ENCODE measurements at regions not wholly inside any gene's neighbourhood (a gene's known extent, or its start where the extent isn't known, plus 50 kb on each side); places are given as distances from the start of the nearest gene placed in this dataset.

- RAD21 ChIA-PET (ENCODE audit: unreplicated experiment) = no interaction called here
Observed at GRCh38 chr7:118802726-118803125, 578.2 kb downstream of the ANKRD7 start.

More at GRCh38 chr7:118802726-118803125, 578.2 kb downstream of the ANKRD7 start:
- no peak for FAIRE-seq
- no peaks in the 10 kb centered on the region for H3K36me3 ChIP-seq (ENCODE audit: control insufficient read depth in 2 of 2, insufficient read depth in 2 of 2, low read length in 1 of 2)
- no peak overlapping the region for H3K4me2 ChIP-seq (ENCODE audit: control insufficient read depth, insufficient read depth)
- no peak overlapping the region for H2AFZ ChIP-seq (ENCODE audit: control insufficient read depth, low read depth, low read length)
- ChIA-PET CTCF (interaction anchor here (0.6 to 0.7 kb wide), 2 partner anchors 176 to 1944 kb away, joined by 3 to 4 read pairs; no protein-coding TSS in a partner anchor), POLR2A (no interaction called here), SMC1A (ENCODE audit: uncharacterized antibody, unreplicated experiment) (interaction anchor here (0.6 to 1.0 kb wide), 2 partner anchors 277 to 440 kb away, joined by 3 read pairs; no protein-coding TSS in a partner anchor)
- H4K20me1 ChIP-seq (ENCODE audit: control insufficient read depth, insufficient read depth) = no peaks in the 10 kb centered on the region
- intact Hi-C loops (cut with micrococcal nuclease; ENCODE audit: unreplicated experiment) = no loop called here
- no peaks in the 10 kb centered on the region for H3K79me2 ChIP-seq (ENCODE audit: control insufficient read depth, insufficient read depth, low read length)
- no peak for TF ChIP-seq SUPT20H (IDR thresholded peaks at IDR 0.05; ENCODE audit: borderline replicate concordance, control insufficient read depth, low read depth, low read length)
- no peak for TF ChIP-seq CEBPB (IDR thresholded peaks at IDR 0.05; ENCODE audit: borderline replicate concordance in 1 of 2, low read depth in 2 of 2, low read length in 2 of 2)
- no peak for TF ChIP-seq POLR2A (IDR thresholded peaks at IDR 0.05; ENCODE audit: low read depth, low read length)
- no peak for TF ChIP-seq RBBP5 (conservative IDR thresholded peaks at IDR 0.05)
- no peak for TF ChIP-seq ZNF687 (IDR thresholded peaks at IDR 0.05)
- TF ChIP-seq CBFB (IDR thresholded peaks at IDR 0.05; ENCODE audit: low read depth) = no peak
- TF ChIP-seq ZNF24 (IDR thresholded peaks at IDR 0.05) = no peak
- no peak for DNase-seq (ENCODE audit: low read depth, low spot score)
- H3K9me3 ChIP-seq (replicated peaks; ENCODE audit: control insufficient read depth, insufficient read depth, low read length) = no peaks in the 10 kb centered on the region
- H3K4me1 ChIP-seq (ENCODE audit: control insufficient read depth, insufficient read depth, low read length) = no peaks in the 10 kb centered on the region
- 81% methylated on average over 2 of the region's 2 CpGs for WGBS (ENCODE audit: insufficient coverage, insufficient replicate concordance, low lambda C conversion rate, missing lambda C conversion rate)
- in situ Hi-C loops (cut with MboI) = no loop called here
- ATAC-seq = no peak
- no peak overlapping the region for H3K4me3 ChIP-seq
- H3K9ac ChIP-seq (ENCODE audit: control insufficient read depth, insufficient read depth, low read length) = no peak overlapping the region
- no peaks in the 10 kb centered on the region for H3K27me3 ChIP-seq (replicated peaks in 1 of 2; ENCODE audit: control insufficient read depth in 2 of 2, insufficient read depth in 2 of 2, low read length in 1 of 2)
- H3K27ac ChIP-seq (ENCODE audit: control insufficient read depth, insufficient read depth) = no peak overlapping the region
- no TSS peak for BruUV-seq (replicated peaks)
